ENCODE measurements at regions not wholly inside any gene's neighbourhood (a gene's known extent, or its start where the extent isn't known, plus 50 kb on each side); places are given as distances from the start of the nearest gene placed in this dataset.

GRCh38 chr1:199297174-199297573 lies 658.3 kb downstream of the PTPRC start:
- no peak overlapping the region for H3K4me3 ChIP-seq
- no peaks in the 10 kb centered on the region for H3K4me1 ChIP-seq
- no peaks in the 10 kb centered on the region for H3K9me3 ChIP-seq
- no peaks in the 10 kb centered on the region for H3K27me3 ChIP-seq
- TF ChIP-seq POLR2A (IDR thresholded peaks at IDR 0.05) (no peak), CTCF (IDR thresholded peaks at IDR 0.05) (no peak)
- DNase-seq: no peak
- H3K27ac ChIP-seq: no peak overlapping the region
- no peaks in the 10 kb centered on the region for H3K36me3 ChIP-seq (replicated peaks in 1 of 2; ENCODE audit: insufficient read depth in 1 of 2, low read depth in 2 of 2)
- ATAC-seq: no peak
- intact Hi-C loops (cut with DNase I): no loop called here

GRCh38 chr1:199297887-199298286 lies 659.0 kb downstream of the PTPRC start:
- intact Hi-C loops (cut with DNase I): no loop called here
- 45 to 56% methylated on average over 3 of the region's 3 CpGs for WGBS, 2 donors

GRCh38 chr1:199298825-199299224 lies 660.0 kb downstream of the PTPRC start:
- TF ChIP-seq CTCF (IDR thresholded peaks at IDR 0.05): no peak
- TF ChIP-seq POLR2A (IDR thresholded peaks at IDR 0.05): no peak
- 84 to 87% methylated on average over 3 of the region's 3 CpGs for WGBS, 2 donors
- no peak overlapping the region for H3K4me3 ChIP-seq
- H3K4me1 ChIP-seq: no peaks in the 10 kb centered on the region
- ATAC-seq (no peak), DNase-seq (no peak)
- no peak overlapping the region for H3K27ac ChIP-seq
- no peaks in the 10 kb centered on the region for H3K9me3 ChIP-seq
- H3K36me3 ChIP-seq (replicated peaks in 1 of 2; ENCODE audit: insufficient read depth in 1 of 2, low read depth in 2 of 2): no peaks in the 10 kb centered on the region
- H3K27me3 ChIP-seq: no peaks in the 10 kb centered on the region
- intact Hi-C loops (cut with DNase I): no loop called here

More at GRCh38 chr1:199297887-199298286, 659.0 kb downstream of the PTPRC start:
- TF ChIP-seq CTCF (IDR thresholded peaks at IDR 0.05) (no peak), POLR2A (IDR thresholded peaks at IDR 0.05) (no peak)
- Histone ChIP-seq H3K27me3 (no peaks in the 10 kb centered on the region), H3K9me3 (no peaks in the 10 kb centered on the region), H3K4me3 (no peak overlapping the region), H3K27ac (no peak overlapping the region), H3K36me3 (replicated peaks in 1 of 2; ENCODE audit: insufficient read depth in 1 of 2, low read depth in 2 of 2) (no peaks in the 10 kb centered on the region), H3K4me1 (no peaks in the 10 kb centered on the region)
- DNase-seq (no peak), ATAC-seq (no peak)

- no peak for TF ChIP-seq CTCF (IDR thresholded peaks at IDR 0.05)
- intact Hi-C loops (cut with DNase I): no loop called here
- Histone ChIP-seq H3K4me1 (no peaks in the 10 kb centered on the region), H3K9me3 (no peaks in the 10 kb centered on the region), H3K4me3 (no peak overlapping the region), H3K36me3 (replicated peaks in 1 of 2; ENCODE audit: insufficient read depth in 1 of 2, low read depth in 2 of 2) (no peaks in the 10 kb centered on the region), H3K27me3 (no peaks in the 10 kb centered on the region), H3K27ac (no peak overlapping the region)
- ATAC-seq (no peak), DNase-seq (no peak)
Observed at GRCh38 chr1:199301472-199302217, 662.8 kb downstream of the PTPRC start.

GRCh38 chr1:199302554-199302953 lies 663.7 kb downstream of the PTPRC start:
- Histone ChIP-seq H3K27ac (no peak overlapping the region), H3K36me3 (replicated peaks in 1 of 2; ENCODE audit: insufficient read depth in 1 of 2, low read depth in 2 of 2) (no peaks in the 10 kb centered on the region), H3K4me3 (no peak overlapping the region), H3K27me3 (no peaks in the 10 kb centered on the region), H3K9me3 (no peaks in the 10 kb centered on the region), H3K4me1 (no peaks in the 10 kb centered on the region)
- TF ChIP-seq POLR2A (IDR thresholded peaks at IDR 0.05): no peak
- TF ChIP-seq CTCF (IDR thresholded peaks at IDR 0.05): no peak
- DNase-seq (no peak), ATAC-seq (no peak)
- intact Hi-C loops (cut with DNase I): no loop called here
